ENCODE measurements at regions not wholly inside any gene's neighbourhood (a gene's known extent, or its start where the extent isn't known, plus 50 kb on each side); places are given as distances from the start of the nearest gene placed in this dataset.

DNA sequence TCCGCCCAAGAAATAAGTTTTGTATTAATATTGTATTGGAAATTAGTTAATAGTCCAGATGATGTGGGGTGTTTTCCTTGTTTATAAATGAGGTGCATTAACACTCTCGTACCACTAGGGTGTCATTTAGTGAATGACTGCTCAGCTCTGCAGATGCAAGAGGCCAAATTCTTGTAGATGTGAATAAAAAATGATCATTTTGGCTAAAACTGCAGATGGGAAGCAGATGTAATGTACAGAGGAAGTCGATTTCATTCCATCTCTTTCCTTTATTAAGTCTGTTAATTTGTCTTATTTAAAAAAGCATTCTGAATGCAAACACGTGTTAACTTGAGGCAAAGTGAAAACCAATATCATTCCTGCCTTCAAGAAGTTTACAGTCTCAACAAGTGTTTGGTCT lies 108.1 kb downstream of the DHX15 start:
- no peak for DNase-seq (ENCODE audit: extremely low read depth in 1 of 2, low read depth in 1 of 2)

- DNase-seq (ENCODE audit: extremely low read depth in 1 of 2, low read depth in 1 of 2), result no peak
Observed at GRCh38 chr4:24475756-24476155, 108.6 kb downstream of the DHX15 start.

DNA sequence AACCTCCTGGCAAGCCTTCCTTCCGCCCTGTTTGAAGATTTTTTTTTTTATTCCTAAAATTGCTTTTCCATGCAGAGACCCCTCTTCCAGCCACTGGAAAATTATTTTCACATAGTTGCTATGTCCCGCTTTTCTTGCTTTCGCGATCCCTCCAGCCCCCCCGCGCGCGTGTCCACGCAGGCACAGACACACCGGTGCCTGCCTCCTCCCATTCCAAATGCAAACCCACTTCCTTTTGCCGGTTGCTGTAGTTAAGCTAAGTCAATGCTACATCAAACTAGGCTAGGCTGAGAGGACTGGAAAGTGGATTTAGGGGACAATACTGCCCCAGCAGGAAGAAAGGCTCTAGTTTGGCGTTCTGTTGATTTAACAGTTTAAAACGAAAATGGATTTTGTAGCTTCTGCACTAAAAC lies 111.0 kb downstream of the DHX15 start:
- DNase-seq (ENCODE audit: extremely low read depth in 1 of 2, low read depth in 1 of 2), result no peak

DNA sequence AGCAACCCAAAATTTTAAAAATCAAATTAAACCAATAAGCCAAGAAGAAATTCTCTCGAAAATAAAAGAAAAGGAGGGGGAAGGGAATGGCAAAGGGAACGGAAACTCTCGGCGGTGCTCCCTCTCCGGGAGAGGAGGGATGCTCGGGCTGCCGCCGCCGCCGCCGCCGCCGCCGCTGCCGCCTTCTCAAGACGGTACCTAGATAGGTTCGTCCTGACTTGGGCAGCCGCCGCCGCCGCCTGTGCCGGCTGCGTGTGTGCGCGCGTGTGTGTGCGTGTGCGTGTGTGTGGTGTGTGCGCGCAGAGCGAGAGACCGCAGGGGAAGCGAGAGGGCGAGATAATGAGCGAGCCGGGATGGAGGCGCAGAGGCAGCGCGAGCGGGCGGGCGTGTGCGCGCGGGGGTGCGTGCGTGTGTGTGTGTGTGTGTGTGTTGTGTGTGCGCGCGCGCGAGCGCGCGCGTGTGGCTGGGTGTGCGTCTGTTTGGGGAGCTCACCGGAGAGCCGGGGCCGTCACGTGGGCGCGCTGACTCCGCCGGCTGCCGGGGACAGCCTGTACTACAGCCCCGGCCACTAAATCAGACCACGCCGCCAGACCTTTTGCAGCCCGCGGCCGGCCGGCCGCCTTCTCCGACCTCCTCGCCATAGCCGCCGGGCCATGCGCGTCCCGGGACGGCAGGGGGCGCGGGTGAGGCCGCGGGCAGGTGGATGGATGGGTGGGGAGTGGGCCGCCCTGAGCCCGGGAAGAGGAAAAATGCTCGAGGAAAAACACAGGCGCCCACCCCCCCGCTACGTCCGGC lies 111.6 kb downstream of the DHX15 start:
- no peak for DNase-seq (ENCODE audit: extremely low read depth in 1 of 2, low read depth in 1 of 2)

DNA sequence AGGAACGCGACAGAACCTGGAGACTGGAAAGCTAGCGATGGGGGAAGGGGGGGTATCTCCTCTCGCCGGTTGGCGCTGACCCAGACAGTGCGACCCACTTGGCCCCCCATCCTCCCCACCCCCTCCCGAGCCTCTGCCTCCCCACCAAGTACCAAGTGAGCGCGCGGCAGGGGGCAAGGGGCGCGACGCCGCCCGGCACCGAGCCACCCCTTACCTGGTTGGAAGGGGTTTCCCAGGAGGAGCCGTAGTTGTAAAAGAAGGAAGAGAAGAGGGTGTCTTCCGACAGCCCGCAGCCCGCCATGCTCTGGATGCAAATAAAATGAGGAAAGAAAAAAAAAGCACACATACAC lies 112.2 kb downstream of the DHX15 start:
- DNase-seq (ENCODE audit: extremely low read depth in 1 of 2, low read depth in 1 of 2), result no peak

GRCh38 chr4:24471486-24472160 lies 112.7 kb downstream of the DHX15 start:
- DNase-seq (ENCODE audit: extremely low read depth in 1 of 2, low read depth in 1 of 2), result no peak

- no peak for DNase-seq (ENCODE audit: extremely low read depth in 1 of 2, low read depth in 1 of 2)
Observed at GRCh38 chr4:24470666-24471485, 113.5 kb downstream of the DHX15 start.

DNA sequence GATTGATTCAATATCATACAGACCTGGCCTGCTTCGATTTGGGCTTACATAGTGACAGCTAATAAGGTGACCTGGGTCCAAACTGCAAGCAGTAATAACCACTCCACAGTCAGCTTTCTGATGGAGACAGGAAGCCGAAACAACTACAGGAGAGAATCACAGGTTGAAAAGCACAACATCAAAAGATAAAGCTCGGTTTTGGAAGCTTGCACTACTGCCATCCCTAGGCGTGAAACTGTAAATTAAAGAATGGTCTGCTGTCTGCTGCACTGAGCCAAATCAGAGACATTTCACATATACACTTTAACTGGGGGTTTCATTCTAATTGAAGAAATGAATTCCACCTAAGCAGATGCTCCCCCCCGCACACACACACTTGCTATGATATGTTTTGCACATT lies 116.3 kb downstream of the DHX15 start:
- DNase-seq (ENCODE audit: extremely low read depth in 1 of 2, low read depth in 1 of 2), result no peak

GRCh38 chr4:24464566-24464965 lies 119.8 kb downstream of the DHX15 start:
- DNase-seq (ENCODE audit: extremely low read depth in 1 of 2, low read depth in 1 of 2), result no peak

- DNase-seq (ENCODE audit: extremely low read depth in 1 of 2, low read depth in 1 of 2), result no peak
Observed at GRCh38 chr4:24456431-24456830, 127.9 kb downstream of the DHX15 start.

- DNase-seq (ENCODE audit: extremely low read depth in 1 of 2, low read depth in 1 of 2), result no peak
Observed at GRCh38 chr4:24453951-24454350, 130.4 kb downstream of the DHX15 start.

DNA sequence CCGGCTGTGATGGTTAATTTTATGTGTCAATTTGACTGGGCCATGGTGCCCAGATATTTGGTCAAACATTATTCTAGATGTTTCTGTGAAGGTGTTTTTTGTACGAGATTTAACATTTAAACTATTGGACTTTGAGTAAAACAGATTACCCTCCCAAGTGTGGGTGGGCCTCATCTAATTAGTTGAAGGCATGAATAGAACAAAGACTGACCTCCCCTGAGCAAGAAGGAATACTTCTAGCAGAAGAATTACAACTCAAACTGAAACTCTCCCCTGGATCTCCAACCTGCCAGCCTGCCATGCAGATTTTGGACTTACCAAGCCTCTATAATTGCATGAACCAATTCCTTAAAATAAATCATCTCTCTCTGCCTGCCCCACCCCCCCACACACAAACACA lies 132.5 kb downstream of the DHX15 start:
- no peak for DNase-seq (ENCODE audit: extremely low read depth in 1 of 2, low read depth in 1 of 2)

- no peak for DNase-seq (ENCODE audit: extremely low read depth in 1 of 2, low read depth in 1 of 2)
Observed at GRCh38 chr4:24443200-24443599, 141.2 kb downstream of the DHX15 start.

GRCh38 chr4:24440765-24441164 lies 143.6 kb downstream of the DHX15 start:
- DNase-seq (ENCODE audit: extremely low read depth in 1 of 2, low read depth in 1 of 2), result no peak

DNA sequence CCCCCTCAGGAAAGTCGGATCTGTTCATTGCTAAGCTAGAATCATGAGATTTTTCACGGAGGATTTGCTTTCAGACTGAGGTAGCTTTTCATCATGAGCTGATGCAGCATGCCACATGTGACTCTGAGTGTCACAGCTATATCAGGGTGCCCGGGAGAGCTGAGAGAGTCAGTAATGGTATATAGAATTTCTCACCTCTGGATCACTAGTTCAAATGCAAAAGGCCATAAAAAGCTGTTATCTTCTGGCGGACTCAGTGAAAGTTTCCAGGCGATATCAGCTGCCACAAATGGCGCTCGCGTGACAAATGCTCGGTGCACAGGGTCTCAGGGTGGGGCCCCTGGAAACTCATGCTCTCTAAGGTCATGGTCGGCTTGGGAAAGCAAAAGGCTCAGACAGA lies 150.1 kb downstream of the DHX15 start:
- no peak for DNase-seq (ENCODE audit: extremely low read depth in 1 of 2, low read depth in 1 of 2)

- no peak for DNase-seq (ENCODE audit: extremely low read depth in 1 of 2, low read depth in 1 of 2)
Observed at GRCh38 chr4:24433515-24434214, 150.7 kb downstream of the DHX15 start.

DNA sequence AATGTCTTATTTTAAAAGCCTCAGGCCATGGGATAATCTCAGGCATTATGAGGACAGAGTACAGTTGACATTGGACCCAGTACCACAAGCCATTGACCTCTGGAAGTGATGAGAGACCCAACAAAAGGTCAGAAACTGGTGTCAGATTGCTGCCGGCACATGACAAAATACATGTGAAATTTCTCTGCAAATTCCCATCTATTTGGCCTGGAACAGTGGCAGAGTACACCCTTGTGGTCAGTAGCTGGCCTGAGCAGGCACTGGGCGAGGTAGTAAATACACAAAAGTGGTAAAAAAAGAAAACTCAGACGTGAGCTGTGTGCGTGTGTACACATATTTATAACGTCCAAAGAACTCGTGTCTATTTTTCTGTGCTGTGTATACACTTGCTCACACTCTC lies 155.5 kb downstream of the DHX15 start:
- DNase-seq (ENCODE audit: extremely low read depth in 1 of 2, low read depth in 1 of 2), result no peak

DNA sequence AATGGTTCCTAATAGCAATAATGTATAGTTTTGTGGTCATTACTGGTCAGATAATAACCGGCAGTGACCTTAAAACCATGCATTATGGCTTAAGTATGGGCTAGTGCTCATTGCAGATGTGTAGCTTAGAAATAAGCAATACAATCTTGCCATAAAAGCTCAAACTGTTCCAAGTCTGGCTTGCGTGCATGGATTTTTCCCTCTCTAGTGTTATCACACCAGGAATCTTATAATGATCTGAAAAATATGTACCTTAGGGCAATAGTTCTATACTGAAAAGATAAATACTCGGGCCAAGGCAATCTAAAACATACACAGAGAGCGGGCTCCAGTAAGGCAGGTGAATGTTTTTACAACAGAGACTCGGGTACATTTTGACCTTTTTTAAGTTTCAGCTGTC lies 157.8 kb downstream of the DHX15 start:
- DNase-seq (ENCODE audit: extremely low read depth in 1 of 2, low read depth in 1 of 2), result no peak

DNA sequence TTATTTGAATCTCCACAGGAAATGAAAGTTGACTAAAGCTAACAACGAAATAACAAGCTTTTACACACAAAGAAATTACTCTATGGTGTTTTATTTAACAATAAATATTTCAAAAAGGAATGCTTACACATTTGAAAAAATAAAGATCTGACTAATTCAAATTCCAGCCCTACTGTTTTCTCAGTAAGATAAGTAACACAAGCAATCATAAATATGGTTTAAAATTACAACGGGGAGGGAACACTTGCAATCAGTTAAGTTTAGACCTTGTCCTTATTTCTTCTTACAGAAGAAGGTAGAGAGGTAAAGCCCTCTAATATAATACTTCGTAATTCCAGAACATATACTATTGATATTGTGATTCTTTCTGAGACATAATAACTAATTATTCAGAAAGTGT lies 158.5 kb downstream of the DHX15 start:
- no peak for DNase-seq (ENCODE audit: extremely low read depth in 1 of 2, low read depth in 1 of 2)

- no peak for DNase-seq (ENCODE audit: extremely low read depth in 1 of 2, low read depth in 1 of 2)
Observed at GRCh38 chr4:24423670-24424069, 160.7 kb downstream of the DHX15 start.

- DNase-seq (ENCODE audit: extremely low read depth in 1 of 2, low read depth in 1 of 2), result no peak
Observed at GRCh38 chr4:24422644-24423043, 161.7 kb downstream of the DHX15 start.
